ENCODE measurements at regions not wholly inside any gene's neighbourhood (a gene's known extent, or its start where the extent isn't known, plus 50 kb on each side); places are given as distances from the start of the nearest gene placed in this dataset.

- Histone ChIP-seq H3K27ac (ENCODE audit: insufficient read depth, low read length) (no peak overlapping the region), H3K9ac (ENCODE audit: low read depth, low read length) (no peak overlapping the region), H4K20me1 (ENCODE audit: insufficient read depth, low read length) (no peaks in the 10 kb centered on the region), H3K36me3 (ENCODE audit: control insufficient read depth, insufficient read depth, low read length) (no peaks in the 10 kb centered on the region), H3K9me1 (ENCODE audit: insufficient read depth, low read length) (no peaks in the 10 kb centered on the region), H2BK15ac (ENCODE audit: low read depth, low read length) (no peak overlapping the region), H2AK5ac (ENCODE audit: low read depth, low read length) (no peak overlapping the region), H2BK120ac (ENCODE audit: low read depth, low read length) (no peak overlapping the region), H3K56ac (ENCODE audit: extremely low read depth, insufficient read depth, low read length) (no peak overlapping the region), H3K9me3 (ENCODE audit: control insufficient read depth, insufficient read depth, low read length) (peaks cover 8% of the 10 kb centered on the region; the same call in 1 of the 2 replicates), H2BK20ac (ENCODE audit: low read depth, low read length) (no peak overlapping the region), H3K14ac (replicated peaks; ENCODE audit: low read depth, low read length) (no peak overlapping the region), H3K4me1 (ENCODE audit: control insufficient read depth, insufficient read depth, low read length) (no peaks in the 10 kb centered on the region), H3K4me2 (ENCODE audit: low read depth, low read length) (no peak overlapping the region), H4K91ac (ENCODE audit: insufficient read depth, low read depth, low read length) (no peak overlapping the region), H3K18ac (ENCODE audit: low read depth, low read length) (no peak overlapping the region), H3K27me3 (ENCODE audit: control insufficient read depth, insufficient read depth, low read length) (no peaks in the 10 kb centered on the region), H2AFZ (replicated peaks; ENCODE audit: low read length, poor library complexity) (no peak overlapping the region), H3K4me3 (ENCODE audit: insufficient read depth, low read depth, low read length) (no peak overlapping the region), H2AK9ac (replicated peaks; ENCODE audit: low read depth, low read length, poor library complexity) (no peak overlapping the region), H3K23ac (ENCODE audit: low read depth, low read length) (no peak overlapping the region), H4K8ac (ENCODE audit: low read depth in 2 of 2, low read length in 2 of 2) (no peak overlapping the region), H3K4ac (ENCODE audit: low read depth, low read length) (no peak overlapping the region), H2BK5ac (ENCODE audit: low read depth, low read length, poor library complexity, severe bottlenecking) (no peak overlapping the region), H3K79me1 (ENCODE audit: low read depth in 1 of 2, low read length in 2 of 2) (no peaks in the 10 kb centered on the region), H4K5ac (ENCODE audit: low read depth, low read length) (no peak overlapping the region)
- DNase-seq (no peak), ATAC-seq (ENCODE audit: low read depth) (no peak)
- ChIA-PET CTCF (no interaction called here), POLR2A (ENCODE audit: unreplicated experiment) (no interaction called here)
- no CpG with 5 or more reads among the region's 5 CpGs for WGBS, 2 experiments (ENCODE audit: extremely low coverage in 2 of 2, insufficient read length in 1 of 2)
- intact Hi-C loops (cut with micrococcal nuclease), result no loop called here
- no TSS peak for BruUV-seq (replicated peaks)
- dilution Hi-C loops (cut with HindIII; ENCODE audit: low sequenced_read_pairs, unreplicated experiment), result no loop called here
- in situ Hi-C loops (cut with MboI; ENCODE audit: low sequenced_read_pairs), result no loop called here
- no peak for TF ChIP-seq RCOR1 (IDR thresholded peaks at IDR 0.05; ENCODE audit: insufficient replicate concordance, low read length)
- no peak for TF ChIP-seq MXI1 (IDR thresholded peaks at IDR 0.05; ENCODE audit: borderline replicate concordance, low read depth, low read length)
- no peak for TF ChIP-seq RFX5 (IDR thresholded peaks at IDR 0.05; ENCODE audit: low read depth, low read length)
These were observed 938.7 kb upstream of the PHF14 start for GRCh38 chr7:10034843-10035556.

All from IMR-90 (cell line).